Ureter (tissue), 1 donor: ENCODE measurements at regions not wholly inside any gene's neighbourhood (a gene's known extent, or its start where the extent isn't known, plus 50 kb on each side); places are given as distances from the start of the nearest gene placed in this dataset.

ENCODE experiments used
- DNase-seq: peaks from one replicate; pipeline ENCODE4 v3.0.0-alpha.2; 2020; ENCODE audit warnings: low spot score
- donor health status: DM: yes; HTN: yes; CAD: no.

DNA sequence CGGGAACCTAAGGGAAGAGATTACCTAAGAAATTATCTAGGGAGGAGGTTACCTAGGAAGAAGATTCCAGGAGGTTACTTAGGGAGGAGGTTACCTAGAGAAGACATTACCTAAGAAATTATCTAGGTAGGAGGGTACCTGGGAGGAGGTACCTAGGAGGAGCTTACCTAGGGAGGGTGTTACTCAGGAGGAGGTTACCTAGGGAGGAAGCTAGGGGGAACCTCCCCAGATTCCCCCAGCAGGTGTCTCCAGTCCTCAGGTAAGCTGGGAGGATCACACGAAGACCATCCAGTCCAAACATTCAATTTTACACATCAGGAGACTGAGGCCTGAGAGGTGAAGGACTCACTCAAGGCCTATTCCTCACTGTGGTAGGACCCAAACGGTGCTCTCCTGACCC, 482.8 kb downstream of the TBC1D22A start:
- DNase-seq: no peak

DNA sequence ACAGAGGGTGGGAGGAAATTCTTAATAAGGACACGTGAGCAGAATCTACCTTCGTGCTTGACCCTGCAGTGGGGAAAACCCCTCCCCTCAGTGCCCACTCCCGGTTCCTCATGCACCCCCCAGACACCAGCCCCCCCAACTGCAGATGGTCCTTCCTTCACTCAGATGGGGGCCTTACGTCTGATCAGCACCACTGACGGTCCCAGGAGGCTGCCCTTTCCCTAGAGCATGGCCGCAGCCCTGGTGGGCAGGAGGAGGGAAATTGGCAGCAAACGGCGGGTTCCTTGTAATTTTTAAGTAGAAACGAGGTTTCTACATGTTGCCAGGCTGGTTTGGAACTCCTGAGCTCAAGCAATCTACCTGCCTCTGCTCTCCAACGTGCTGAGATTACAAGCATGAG, 477.7 kb downstream of the TBC1D22A start:
- DNase-seq: no peak

DNA sequence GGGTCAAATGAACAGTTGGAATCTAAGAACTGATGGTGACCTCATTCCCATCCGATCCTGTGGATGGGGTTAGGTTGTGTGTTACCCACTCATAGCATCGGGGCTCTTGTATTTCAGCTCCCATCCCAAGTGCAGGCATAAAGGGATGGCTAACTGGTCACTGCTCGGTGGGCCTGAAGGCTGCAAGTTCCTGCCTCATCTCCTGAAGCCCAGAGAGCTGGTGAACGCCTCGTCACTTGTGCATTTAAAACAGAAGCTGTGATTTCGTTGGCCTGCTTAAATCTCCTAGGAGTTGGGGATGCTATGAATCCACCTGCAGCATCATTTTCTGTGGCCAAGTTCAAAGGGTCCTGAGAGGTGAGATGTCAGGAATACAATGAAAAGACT, 477.0 kb downstream of the TBC1D22A start:
- DNase-seq: no peak

GRCh38 chr22:47238690-47239473, 476.4 kb downstream of the TBC1D22A start:
- DNase-seq: no peak

DNA sequence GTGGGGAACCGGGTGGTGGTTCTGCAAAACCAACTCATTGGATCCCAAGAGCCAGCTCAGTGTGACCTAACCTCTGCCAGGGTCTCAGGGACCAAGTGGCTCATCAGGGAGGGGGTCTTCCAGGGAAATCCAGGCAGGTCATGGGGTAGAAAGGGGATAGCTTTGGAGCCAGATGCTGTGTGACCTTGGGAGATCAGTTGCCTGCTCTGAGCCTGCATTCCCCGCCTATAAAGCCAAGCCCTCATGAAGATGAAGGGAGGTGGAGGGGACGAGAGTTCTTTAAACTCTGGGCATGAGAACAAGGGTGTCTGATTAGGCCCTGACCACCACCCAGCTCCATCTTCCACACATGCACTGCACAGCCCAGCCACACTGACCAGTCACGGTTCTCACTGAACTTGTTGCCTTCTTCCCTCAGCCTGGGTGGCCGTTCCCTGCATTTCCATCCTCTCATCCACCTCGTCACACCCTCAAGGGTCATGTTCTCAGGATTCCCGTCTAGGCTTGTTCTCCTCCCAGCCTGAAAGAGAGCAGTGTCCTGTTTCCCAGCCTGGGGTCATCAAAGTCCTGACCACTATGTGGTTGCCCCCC, 475.5 kb downstream of the TBC1D22A start:
- no peak for DNase-seq

- DNase-seq: no peak
Observed at GRCh38 chr22:47236718-47237117, 474.3 kb downstream of the TBC1D22A start.

DNA sequence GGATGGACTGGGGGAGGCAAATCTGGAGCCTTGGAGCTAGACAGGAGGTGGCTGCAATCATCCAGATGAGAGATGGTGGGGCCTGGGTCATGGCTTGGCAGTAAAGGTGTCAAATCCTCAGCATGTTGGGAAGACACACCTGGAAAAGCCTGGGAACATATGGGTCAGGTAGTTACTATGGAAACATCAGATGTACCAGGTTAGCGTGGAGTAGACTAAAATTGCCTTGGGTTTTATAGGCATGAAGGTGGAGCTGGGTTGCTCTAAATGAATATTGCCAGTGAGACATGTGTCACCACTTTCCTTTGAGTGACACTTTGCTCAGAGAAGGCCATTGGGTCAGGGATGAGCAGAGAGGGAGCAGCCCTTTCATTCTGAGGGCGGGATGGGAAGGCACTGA, 473.7 kb downstream of the TBC1D22A start:
- DNase-seq: no peak

DNA sequence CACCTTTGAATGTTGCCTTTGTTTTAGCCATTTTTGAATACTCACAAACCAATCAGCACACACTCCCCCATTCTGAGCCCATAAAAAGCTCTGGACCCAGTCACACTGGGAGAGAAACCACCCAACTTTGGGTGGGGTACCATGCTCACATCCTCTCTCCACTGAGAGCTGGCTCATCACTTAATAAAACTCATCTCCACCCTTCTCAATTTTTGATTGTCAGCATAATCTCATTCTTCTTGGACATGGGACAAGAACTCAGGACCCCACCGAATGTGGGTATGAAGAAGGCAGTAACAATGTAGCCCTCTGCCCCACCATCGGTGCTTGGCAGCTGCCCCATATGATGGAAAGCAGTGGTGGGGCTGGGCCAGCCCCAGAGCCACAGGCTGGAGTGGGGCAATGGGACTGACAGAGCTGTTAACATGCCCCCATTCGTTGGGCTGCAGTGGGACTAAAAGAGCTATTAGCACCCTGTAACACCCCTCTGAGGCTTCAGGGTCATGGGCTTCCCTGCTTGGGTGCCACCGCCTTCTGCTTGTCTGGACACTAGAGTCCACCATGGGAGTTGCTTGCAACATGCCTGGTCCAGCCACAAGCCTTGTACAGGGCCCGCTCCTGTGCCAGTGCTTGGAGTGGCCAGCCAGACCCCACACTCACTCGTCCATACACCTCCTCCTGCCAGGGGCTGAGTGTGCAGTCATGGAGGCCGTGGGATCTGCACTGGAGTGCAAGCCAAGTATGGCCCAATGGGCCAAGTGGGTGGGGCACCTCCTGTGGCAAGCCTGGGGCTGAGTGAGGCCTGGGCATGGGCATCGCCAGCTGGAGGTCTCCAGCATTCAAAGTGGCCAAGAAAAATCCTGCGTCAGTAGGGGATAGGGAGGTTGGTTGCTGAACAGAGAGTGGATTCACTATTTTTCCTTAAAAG, 471.1 kb downstream of the TBC1D22A start:
- no peak for DNase-seq

- DNase-seq: no peak
Observed at GRCh38 chr22:47232753-47233152, 470.3 kb downstream of the TBC1D22A start.

DNA sequence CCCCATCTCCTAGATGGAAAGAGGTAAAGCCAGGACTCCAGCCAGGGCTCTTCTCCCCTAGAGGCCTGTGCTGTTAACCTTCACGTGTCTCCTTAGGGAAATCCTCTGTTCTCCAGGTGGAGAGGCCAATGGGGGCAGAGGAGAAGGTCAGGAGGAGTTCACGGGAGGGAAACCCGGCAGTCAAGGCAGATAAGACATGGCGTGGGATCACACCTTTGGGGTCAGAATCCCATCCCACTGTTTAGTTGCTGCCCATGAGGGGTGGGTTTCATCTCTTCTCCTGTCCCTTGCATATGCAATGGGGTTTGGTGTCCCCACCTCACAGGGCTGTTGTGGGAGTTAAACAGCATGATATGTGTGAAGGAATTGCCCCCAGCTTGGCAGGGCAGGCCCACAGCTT, 469.7 kb downstream of the TBC1D22A start:
- no peak for DNase-seq

DNA sequence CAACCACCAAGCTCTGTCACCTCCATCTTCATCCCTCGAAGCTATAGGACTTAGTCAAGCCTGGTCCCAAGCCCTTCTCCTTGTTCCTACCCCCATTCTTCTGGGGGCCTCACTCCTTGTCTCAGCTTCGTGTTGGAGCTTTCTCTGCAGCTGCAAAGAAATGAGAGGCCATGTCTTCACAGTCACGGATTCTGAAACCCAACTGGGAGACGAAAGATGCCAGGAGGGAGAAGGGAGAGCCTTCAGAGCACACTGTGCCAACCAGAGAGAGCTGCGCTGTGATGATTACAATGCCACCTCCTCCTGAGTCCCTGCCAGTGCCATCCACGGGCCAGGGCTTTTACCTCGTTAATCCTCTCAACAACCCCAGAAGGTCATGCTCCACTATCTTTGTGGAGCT, 469.3 kb downstream of the TBC1D22A start:
- no peak for DNase-seq

DNA sequence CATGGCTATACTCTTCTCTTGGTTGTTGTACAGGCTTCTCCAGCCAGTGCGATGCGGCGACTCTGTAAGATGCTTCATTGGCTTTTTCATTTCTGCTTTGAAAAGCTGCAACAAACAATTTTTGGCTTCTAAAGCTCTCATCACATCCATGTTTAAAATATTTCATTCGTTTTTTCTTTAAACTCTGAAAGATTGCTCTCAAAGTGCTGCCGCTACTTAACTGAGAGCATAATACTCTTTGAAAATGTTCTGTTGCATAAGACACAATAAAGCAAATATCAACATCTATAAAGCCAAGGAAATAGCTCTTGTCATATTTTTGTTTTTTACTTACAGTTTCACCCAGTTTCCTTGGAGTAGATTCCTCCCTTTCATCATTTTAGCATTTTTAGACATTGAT, 468.3 kb downstream of the TBC1D22A start:
- DNase-seq: no peak

DNA sequence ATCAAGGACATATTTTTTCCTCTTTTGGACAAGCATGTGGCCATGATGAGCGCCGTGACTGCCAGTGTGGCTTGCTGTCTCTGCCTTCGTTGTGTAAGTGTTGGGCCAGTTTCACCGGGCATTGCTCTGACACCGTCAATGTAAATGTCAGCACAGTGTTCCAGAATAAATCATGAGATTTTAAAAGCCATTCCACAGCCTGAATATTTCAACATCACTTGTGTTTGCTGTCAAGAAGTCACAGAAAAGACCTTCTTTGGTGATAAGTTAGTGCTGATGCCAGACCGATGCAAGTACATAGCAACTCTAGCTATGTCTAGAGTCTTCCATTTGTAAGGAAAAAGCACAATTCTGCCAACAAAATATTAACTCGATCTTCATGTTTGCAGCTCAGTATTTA, 467.8 kb downstream of the TBC1D22A start:
- DNase-seq: no peak

- DNase-seq: no peak
Observed at GRCh38 chr22:47228767-47229166, 466.3 kb downstream of the TBC1D22A start.

GRCh38 chr22:47225931-47226633, 463.6 kb downstream of the TBC1D22A start:
- no peak for DNase-seq

DNA sequence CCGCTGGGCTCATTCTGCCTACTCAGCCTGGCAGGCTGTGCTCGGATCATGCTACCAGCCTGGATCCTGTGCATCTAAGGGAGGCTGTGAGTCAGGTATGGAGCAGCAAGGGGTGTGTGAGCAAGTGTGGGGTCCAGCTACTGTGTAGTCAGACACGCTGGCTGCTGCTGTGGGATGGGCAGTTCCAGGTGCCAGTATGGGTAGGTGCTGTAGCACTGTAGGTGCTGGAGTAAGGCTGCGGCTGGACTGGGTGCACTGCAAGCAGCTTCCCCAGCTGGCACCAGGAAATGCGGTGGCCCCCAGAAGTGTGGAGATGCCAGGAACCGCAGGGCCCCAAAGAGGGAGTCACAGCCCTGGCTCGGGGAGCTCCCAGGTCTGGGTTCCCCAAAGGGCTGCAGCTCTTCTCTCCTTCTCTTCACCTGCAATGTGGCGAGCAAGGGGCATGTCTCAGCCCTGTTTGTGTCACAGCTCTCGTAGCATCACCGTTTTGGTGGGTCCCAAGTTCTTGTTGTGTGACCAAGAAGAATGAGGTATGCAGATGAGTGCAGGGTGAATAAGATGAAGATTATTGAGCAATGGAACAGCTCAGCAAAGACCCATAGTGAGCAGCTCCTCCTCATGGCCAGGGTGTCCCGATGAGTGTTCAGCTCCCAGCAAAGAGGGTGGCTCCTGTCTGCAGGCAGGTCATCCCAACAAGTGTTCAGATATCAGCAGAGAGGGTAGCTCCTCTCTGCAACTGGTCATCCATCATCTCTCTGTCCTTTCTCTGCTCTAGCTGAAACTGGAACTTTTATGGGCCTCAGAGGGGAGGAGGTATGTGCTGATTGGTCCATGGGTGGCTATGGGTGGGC, 462.9 kb downstream of the TBC1D22A start:
- DNase-seq: no peak
